ENCODE measurements at regions not wholly inside any gene's neighbourhood (a gene's known extent, or its start where the extent isn't known, plus 50 kb on each side); places are given as distances from the start of the nearest gene placed in this dataset.

DNA sequence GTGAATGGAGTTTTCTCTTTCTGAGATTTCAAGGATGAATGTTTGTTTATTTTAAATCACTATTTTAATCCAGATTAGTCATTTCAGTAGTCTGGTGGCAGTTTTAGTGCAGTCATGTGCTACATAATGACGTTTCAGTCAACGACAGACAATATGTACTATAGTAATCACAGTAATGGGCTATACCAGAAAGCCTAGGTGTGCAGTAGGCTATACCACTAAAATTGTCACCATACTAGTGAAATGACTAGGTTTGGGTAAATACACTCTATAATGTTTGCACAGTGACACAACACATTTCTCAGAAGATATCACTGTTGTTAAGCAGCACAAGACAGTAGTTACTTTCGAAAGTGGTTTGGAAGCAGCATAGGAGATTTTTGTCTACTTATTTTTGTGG, 203.1 kb downstream of the ETNK1 start:
- TF ChIP-seq, protein P1, sequence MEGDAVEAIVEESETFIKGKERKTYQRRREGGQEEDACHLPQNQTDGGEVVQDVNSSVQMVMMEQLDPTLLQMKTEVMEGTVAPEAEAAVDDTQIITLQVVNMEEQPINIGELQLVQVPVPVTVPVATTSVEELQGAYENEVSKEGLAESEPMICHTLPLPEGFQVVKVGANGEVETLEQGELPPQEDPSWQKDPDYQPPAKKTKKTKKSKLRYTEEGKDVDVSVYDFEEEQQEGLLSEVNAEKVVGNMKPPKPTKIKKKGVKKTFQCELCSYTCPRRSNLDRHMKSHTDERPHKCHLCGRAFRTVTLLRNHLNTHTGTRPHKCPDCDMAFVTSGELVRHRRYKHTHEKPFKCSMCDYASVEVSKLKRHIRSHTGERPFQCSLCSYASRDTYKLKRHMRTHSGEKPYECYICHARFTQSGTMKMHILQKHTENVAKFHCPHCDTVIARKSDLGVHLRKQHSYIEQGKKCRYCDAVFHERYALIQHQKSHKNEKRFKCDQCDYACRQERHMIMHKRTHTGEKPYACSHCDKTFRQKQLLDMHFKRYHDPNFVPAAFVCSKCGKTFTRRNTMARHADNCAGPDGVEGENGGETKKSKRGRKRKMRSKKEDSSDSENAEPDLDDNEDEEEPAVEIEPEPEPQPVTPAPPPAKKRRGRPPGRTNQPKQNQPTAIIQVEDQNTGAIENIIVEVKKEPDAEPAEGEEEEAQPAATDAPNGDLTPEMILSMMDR (IDR thresholded peaks at IDR 0.05; ENCODE audit: insufficient read depth, low read depth, low read length): no peak
- DNase-seq (ENCODE audit: low read depth): no peak
- H3K4me3 ChIP-seq (ENCODE audit: low read depth, low read length): no peak overlapping the region

DNA sequence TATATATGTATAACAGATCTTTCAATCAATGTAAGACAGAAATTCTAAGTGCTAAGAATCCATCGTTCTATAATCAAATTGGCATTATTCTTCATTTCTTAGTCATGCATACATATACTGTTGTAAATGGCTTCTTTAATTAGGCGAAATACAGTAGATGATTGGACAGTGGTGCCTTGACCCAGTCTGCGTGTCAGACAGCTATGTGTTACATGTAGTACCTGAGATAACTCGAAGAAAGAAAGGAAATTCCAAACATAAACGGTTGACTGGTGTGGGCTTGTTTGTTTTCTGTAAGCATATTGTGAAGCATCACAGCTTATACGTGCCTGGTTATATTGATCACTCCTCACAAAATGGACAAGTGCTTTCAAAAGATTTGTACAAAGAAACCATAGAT, 210.5 kb downstream of the ETNK1 start:
- TF ChIP-seq, protein P1 (IDR thresholded peaks at IDR 0.05; ENCODE audit: insufficient read depth, low read depth, low read length): no peak
- no peak overlapping the region for H3K4me3 ChIP-seq (ENCODE audit: low read depth, low read length)

DNA sequence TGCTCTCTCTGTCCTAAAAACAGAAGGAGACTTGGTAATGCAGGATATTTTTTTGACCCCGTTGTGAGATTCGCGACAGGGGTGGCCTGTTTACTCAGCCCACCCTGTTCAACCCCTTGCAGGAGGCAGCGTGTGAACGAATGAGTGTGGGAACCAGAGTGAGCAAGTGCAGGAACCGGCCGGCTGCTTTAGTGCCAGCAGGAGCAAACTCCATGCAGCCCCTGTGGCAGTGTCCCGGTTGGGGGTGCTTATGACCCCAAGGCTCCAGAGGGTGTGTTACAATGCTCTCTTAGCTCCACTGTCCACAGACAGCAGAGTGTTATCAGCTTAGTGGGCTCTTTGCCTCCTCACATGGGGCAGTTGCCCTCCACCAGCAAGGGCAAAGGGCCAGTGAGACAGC, 225.2 kb downstream of the ETNK1 start:
- H3K4me3 ChIP-seq (ENCODE audit: low read depth, low read length): no peak overlapping the region
- TF ChIP-seq, protein P1 (IDR thresholded peaks at IDR 0.05; ENCODE audit: insufficient read depth, low read depth, low read length): no peak
- DNase-seq (ENCODE audit: low read depth): no peak

More for the DNA sequence above, 210.5 kb downstream of the ETNK1 start:
- DNase-seq (ENCODE audit: low read depth): no peak

DNA sequence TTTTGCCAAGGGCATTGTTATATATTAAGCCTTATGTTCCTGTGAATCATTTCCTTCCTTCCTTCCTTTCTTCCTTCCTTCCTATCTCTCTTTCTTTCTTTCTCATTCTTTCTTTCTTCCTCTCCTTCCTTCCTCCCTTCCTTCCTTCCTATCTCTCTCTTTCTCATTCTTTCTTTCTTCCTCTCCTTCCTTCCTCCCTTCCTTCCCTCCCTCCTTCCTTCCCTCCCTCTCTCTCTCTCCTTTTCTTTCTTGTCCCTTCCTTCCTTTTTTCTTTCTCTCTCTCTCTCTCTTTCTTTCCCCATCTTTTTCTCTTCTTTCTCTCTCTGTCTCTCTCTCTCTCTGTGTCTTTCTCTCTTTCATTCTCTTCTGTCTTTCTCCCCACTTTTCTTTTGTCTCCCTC, 226.6 kb downstream of the ETNK1 start:
- no peak overlapping the region for H3K4me3 ChIP-seq (ENCODE audit: low read depth, low read length)
- TF ChIP-seq, protein P1 (IDR thresholded peaks at IDR 0.05; ENCODE audit: insufficient read depth, low read depth, low read length): no peak
- DNase-seq (ENCODE audit: low read depth): no peak

DNA sequence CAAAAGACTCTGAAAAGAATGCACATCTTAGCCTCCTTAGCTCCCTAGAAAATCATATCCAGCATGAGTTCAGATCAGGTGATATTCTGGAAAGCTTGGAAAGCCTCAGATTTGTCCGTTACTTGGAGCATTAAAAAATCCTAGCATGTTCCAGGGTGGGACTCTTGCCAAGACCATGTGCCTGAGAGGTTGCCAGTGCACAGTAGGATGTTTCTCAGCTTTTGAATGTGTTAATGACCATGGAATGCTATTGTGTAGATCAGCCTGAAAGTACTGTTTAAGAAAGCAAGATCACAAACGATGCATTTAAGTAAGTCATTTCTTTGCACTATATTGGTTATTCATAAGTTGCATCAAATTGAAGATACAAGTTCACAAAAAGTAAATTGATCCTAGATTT, 230.5 kb downstream of the ETNK1 start:
- TF ChIP-seq, protein P1 (IDR thresholded peaks at IDR 0.05; ENCODE audit: insufficient read depth, low read depth, low read length): no peak
- no peak for DNase-seq (ENCODE audit: low read depth)
- H3K4me3 ChIP-seq (ENCODE audit: low read depth, low read length): no peak overlapping the region

DNA sequence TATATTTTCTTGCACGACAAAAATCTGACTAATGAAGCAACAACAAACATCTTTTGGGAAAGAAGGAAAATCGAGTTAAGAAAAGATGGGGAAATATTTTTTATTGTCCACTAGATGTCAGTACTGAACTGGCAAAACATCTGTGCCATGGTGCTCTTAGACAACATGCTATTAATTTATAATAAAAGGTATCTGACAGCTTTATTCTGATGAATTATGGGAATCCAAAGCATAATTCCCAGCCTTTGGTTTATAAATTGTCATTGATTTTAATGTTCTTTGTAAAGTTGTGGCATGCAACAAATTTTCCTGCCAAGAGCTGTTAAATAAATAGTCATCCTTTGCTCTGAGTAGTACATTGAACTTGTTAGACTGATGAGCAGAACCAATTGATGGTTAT, 231.2 kb downstream of the ETNK1 start:
- DNase-seq (ENCODE audit: low read depth): peak; percentile 50
- no peak overlapping the region for H3K4me3 ChIP-seq (ENCODE audit: low read depth, low read length)
- TF ChIP-seq, protein P1 (IDR thresholded peaks at IDR 0.05; ENCODE audit: insufficient read depth, low read depth, low read length): peak; percentile 60

DNA sequence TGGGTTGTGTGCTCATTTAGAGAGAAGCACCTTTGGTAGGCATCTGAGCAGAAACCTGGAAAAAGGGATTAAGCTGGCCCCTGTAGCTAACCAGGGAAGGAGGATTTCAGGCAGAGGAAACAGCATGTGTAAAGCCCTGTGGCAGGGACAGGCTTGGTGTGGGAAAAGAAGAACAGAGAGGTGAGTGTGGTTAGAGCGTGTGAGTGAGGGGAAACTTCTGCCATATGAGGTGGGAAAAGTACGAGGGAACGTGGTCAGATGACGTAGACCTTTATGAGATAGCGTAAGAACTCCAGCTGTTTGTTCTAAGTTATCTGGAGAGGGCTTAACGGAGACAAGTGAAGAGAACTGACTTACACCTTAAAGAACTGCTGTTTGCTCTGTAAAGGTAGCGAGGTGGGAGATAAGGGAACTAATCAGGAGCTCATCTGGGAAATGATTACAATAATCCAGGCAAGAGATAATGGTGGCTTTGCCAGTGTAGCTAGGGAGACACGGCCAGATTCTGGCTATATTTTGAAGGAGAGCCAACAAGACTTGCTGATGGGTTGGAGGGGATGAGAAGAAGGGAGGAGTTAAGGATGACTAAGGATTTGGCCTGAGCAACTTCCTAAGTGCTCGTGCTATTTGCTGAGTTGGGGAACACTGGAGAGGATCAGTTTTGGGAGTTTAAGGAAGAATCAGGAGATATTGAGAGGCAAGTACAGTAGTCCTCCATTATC, 234.0 kb downstream of the ETNK1 start:
- TF ChIP-seq, protein P1 (IDR thresholded peaks at IDR 0.05; ENCODE audit: insufficient read depth, low read depth, low read length): no peak
- peak; percentile 28 for DNase-seq (ENCODE audit: low read depth)
- no peak overlapping the region for H3K4me3 ChIP-seq (ENCODE audit: low read depth, low read length)

Data from fibroblast of villous mesenchyme (primary cell).